Kidney tubule cell (primary cell): ENCODE measurements at regions not wholly inside any gene's neighbourhood (a gene's known extent, or its start where the extent isn't known, plus 50 kb on each side); places are given as distances from the start of the nearest gene placed in this dataset.

ENCODE experiments used
- DNase-seq: peaks from one replicate; pipeline ENCODE4 v3.0.0-alpha.2; 2018; ENCODE audit warnings: low spot score

DNA sequence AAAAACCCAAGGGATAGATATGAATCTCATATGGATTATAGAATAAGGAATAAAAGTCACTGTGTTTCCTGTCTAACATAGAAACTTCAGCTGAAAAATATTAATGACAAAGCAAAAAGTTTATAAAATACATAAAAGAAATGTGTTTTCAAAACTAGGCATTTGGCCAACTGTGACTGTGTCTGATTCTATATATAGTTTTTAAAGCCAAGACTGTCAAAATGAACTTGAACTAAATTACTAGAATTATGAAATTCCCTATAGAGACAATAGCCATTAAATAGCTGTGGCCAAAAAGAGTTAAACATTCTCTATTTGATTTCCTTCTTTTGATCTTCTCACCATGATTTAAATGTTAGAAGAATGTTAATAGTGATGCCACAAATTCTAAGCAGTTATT, 311.2 kb upstream of the SEMA3D start:
- DNase-seq = no peak

DNA sequence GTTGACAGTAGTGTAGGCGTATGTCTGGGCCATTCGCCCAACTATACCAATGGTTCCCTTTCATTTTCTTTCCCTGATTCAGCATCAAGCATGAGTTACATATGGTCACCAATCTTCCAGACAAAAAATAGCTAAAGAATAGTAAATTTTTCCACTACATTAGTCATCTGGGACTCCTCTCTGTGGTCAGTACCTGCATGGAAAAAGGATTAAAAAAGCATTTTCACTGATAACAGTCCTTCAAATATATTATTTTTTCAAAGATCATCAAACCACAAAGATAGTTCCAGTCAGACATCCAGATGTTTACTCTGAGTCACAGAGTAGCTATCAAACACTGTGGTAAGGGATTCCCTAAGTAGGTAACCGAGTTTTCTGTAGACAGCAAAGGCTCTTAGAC, 302.6 kb upstream of the SEMA3D start:
- peak; percentile 6 for DNase-seq

GRCh38 chr7:85488406-85488805, 301.6 kb upstream of the SEMA3D start:
- no peak for DNase-seq

- no peak for DNase-seq
Measured at GRCh38 chr7:85483177-85483576, 296.3 kb upstream of the SEMA3D start.

DNA sequence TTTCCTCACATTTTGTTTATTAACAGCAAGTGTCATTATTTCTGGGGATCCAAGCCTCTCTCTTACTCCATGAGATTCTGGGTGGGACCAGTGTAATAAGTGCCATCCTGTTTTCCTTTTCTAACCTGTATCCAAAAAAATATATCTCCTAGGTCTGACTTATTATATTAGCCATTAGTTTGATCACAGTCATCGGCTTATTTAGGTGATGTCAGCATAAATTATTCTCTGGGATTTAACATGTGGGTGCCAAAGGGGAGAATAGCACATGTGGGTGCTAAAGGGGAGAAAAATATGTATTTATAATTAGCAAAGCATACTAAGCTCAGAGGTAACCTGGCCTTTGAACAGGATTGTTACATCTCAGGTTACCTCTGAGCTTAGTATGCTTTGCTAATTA, 293.8 kb upstream of the SEMA3D start:
- no peak for DNase-seq

- DNase-seq = no peak
Measured at GRCh38 chr7:85479918-85480643, 293.2 kb upstream of the SEMA3D start.

DNA sequence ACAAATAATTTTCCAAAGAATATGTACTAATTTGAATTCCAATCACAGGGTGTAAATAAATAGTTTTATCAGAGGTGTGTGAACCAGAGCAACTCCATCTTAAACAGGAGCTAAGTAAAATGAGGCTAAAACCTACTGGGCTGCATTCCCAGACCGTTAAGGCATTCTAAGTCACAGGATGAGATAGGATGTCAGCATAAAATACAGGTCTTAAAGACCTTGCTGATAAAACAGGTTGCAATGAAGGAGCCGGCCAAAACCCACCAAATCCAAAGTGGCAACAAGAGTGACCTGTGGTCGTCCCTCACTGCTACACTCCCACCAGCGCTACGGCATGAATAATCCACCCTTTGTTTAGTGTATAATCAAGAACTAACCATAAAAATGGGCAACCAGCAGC, 291.7 kb upstream of the SEMA3D start:
- DNase-seq = no peak

DNA sequence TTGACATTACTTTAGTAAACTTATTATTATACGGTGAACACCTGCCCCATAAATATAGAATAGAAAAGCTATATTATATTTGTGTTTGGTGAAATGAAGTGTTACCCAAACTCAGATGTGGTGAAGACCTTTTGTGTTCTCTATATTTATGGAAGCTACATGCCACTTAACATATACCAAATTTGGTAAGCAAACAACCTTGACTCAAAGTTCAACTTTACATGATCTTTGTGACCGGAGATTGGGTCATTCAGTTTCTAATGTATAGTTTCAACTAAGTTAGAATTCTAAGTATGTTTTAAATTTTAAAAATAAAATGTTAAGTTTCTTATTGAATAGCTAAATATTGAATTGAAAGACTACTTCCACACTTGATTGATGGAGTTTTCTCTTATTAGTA, 288.6 kb upstream of the SEMA3D start:
- DNase-seq = no peak

DNA sequence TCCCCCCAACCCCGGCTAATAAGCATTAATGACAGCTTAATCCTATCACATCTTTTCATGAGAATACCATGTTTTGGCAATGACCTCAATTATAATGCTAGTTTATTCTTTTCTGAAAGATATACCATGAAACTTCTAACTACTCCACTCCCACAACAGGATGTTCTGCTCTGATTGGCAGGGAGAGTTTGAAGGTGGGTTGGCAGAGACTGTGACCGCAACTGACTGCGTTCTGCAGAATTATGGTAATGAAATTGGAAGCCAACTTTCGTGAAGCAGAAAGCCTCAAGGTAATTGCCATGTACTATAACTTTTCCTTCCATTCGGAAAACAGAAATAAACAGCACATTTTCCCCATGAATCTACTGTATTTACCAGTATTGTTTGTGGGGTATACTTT, 288.2 kb upstream of the SEMA3D start:
- no peak for DNase-seq

- no peak for DNase-seq
Measured at GRCh38 chr7:85474234-85474633, 287.4 kb upstream of the SEMA3D start.

GRCh38 chr7:85471740-85472139, 284.9 kb upstream of the SEMA3D start:
- no peak for DNase-seq

DNA sequence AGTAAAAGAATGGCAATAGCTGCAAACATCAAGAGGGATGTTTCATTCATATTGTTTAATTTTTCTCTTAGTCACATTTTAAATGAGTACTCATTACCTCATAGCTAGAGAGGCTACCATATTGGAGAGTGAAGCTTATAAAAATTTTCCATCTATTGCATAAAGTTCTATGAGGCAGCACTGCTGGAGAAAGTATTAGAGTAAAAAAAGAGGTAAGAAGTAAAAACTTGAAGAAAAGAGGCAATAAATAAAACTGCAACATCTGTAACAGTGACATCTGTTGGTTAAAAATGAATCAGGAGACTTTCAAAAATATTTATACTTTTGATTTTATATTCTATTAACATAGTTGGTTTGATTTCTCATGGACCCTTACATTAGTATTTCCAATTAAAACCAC, 284.5 kb upstream of the SEMA3D start:
- no peak for DNase-seq

DNA sequence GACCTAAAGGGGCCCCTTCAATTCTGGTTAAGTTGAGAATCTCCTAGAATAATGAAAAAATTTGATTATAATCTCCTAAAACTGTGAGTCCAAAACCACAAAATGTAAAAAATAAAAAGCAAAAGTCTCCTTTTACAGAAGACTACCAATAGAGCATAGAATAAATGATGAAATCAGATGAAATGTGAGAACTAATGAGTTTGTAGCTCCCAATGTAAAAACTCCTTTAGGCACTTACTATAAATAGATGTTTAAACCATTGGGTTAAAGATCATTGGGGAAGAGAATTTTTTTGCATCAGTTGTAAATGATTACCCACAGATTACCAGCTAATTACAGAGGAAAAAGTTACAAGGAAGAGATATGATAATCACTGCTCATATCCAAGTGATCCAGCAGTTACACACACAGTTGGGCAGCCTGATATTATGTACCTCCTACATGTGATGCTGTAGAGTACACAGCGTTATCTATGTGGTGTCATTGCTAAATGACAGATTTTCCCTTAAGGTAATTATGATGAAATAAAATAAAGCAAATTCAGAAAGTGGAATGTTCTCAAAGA, 282.7 kb upstream of the SEMA3D start:
- no peak for DNase-seq

DNA sequence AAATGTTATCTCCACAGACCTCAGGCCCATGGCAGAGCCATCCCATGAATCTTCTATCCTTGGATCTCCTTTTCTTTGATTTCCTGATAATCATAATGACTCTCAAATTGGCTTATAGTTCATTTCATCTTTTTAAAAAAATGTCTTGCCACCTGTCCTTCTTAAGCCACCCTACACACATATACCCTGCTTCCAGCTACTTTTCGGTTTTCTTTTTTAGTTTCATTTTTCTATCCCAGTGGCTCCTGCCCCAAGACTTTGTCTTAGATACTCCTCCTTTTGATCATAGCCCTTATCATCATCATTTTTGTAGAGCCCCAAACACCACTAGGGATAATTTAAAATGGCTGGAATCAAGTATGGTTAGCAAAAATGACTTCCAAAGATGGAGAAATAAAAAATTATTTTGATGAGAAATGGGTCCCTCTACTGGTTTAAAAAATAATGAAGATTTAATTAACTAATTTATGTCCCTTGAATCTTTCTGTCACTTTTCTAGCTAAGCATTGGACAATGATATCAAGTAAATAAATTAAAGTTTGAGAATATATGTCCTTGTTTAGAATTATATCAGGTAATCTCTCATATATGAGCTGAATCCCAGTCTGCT, 277.3 kb upstream of the SEMA3D start:
- no peak for DNase-seq

DNA sequence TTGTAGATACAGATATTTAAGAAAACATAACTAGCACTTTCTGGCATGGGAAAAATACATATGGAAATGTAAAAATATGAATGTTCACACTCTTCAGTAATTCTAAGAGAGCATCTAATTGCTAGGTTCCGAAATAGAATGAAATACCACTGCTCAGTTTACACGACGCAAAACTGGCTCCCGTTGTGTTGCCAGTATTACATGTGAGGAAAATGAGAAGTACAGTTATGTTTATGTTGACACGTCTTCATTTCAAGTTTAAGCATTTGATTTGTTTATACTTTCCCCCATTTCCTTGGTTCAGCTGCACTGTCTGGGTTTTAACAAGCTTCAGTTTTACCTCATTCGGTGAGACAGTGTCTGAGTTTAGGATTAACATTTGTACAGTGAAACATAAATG, 275.8 kb upstream of the SEMA3D start:
- DNase-seq = no peak

DNA sequence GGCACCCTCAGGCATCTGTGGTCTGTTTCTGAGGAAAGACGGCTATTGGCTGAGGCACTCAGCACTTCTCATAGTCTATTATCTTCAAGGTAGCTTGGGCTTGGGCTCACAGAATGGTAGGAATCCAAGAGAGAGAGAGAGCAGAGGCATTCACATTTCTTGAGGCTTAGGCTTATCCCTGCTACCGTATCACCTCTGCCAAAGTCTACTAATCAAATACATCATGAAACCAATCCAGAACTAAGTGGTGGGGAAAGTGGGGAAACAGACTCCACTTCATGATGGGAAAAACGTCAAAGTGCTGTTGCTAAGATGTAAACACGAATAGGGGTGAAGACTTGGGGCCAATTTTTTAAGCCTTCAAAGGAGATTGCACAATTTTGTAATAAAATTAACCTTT, 271.1 kb upstream of the SEMA3D start:
- no peak for DNase-seq

DNA sequence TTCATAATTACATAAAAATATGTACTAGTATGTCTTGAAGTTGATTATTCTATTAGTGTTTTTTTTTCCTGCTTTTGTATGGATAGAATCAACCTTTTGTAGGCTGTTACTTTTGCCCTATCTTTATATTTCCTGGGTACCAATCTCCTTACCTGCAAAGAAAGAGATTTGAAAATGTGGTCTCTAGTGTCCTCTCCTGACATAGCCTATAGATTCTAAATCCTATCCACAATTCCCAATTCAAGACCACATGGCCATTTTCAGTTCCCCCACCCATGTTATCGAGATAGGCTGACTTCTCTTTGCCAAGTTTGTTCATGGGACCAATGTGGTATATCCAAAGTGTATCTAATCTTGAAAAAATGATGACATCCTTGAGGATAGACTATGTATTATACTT, 269.4 kb upstream of the SEMA3D start:
- no peak for DNase-seq

GRCh38 chr7:85454904-85455303, 268.0 kb upstream of the SEMA3D start:
- no peak for DNase-seq

- no peak for DNase-seq
Measured at GRCh38 chr7:85452674-85453073, 265.8 kb upstream of the SEMA3D start.

- no peak for DNase-seq
Measured at GRCh38 chr7:85449478-85449877, 262.6 kb upstream of the SEMA3D start.

- no peak for DNase-seq
Measured at GRCh38 chr7:85447004-85447403, 260.1 kb upstream of the SEMA3D start.

DNA sequence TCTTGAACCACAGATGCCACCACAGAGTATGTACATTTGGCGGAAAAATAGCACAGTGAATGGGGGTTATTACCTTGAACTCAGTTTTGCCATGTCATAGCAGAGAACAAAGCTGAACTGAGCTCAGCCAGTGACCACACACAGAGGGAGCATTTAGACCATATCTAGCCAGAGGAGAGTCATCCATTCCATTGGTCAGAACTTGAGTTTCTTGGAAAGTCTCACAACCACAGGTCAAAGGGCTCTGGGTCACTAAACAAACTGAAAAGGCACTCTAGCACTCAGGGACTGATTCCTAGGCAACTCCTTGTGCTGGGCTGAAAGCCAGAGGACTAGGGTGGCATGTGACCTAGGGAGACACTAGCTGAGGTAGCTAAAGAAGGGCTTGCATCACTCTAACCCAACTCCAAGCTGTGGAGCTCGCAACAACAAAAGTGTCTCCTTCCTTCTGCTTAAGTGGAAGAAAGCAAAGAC, 239.7 kb upstream of the SEMA3D start:
- DNase-seq = no peak

DNA sequence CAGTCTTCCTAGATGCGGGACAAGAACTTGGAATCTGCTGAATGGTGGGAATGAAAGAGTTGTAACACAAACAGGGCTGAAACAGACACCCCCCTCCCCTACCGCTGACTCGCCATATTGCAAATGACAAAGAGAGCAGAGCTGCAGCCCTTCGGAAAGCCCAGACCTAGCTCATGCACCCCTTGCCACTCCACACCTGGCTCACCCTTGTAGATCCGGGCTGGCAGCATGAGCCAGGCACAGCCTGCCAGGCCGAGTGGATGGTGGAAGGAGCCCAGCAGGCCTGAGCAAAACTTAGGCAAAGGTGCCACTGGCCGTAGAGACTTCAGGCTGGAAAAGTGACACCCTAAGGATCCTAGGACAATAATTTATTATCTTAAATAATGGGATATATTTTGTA, 237.4 kb upstream of the SEMA3D start:
- DNase-seq = no peak
